ENCODE measurements at regions not wholly inside any gene's neighbourhood (a gene's known extent, or its start where the extent isn't known, plus 50 kb on each side); places are given as distances from the start of the nearest gene placed in this dataset.

GRCh38 chr2:8078705-8079104, 603.2 kb upstream of the ID2 start:
- ATAC-seq (no peak), FAIRE-seq (no peak), DNase-seq (ENCODE audit: extremely low read depth in 1 of 4, low spot score in 3 of 4) (no peak)
- CTCF ChIA-PET (ENCODE audit: low intra/inter-chr PET ratio): no interaction called here
- no peak overlapping the region for H2AFZ ChIP-seq (ENCODE audit: low read depth, low read length)
- POLR2A ChIA-PET: interaction anchor here (0.6 kb wide), 1 partner anchor 514 kb away, joined by 3 read pairs; no protein-coding TSS in a partner anchor
- WGBS (ENCODE audit: insufficient coverage, low coverage, missing lambda C conversion rate): 0% methylated on average over 2 of the region's 2 CpGs
- no TSS peak for BruUV-seq (replicated peaks)
- H3K36me3 ChIP-seq (ENCODE audit: control insufficient read depth, insufficient read depth, low read length): no peaks in the 10 kb centered on the region
- no peak overlapping the region for H3K9ac ChIP-seq (ENCODE audit: insufficient read depth in 1 of 2, low read depth in 2 of 2, low read length in 2 of 2)
- H3K4me2 ChIP-seq (ENCODE audit: insufficient read depth, low read length): no peak overlapping the region
- 0 out of 5 replicates have a peak, but pooled peaks cover 0 to 13% of the 10 kb centered on the region in 2 experiments for H3K27me3 ChIP-seq (ENCODE audit: control insufficient read depth in 2 of 2, insufficient read depth in 2 of 2, low read length in 2 of 2)
- in situ Hi-C loops (cut with MboI): no loop called here
- intact Hi-C loops (cut with micrococcal nuclease): no loop called here
- H3K9me1 ChIP-seq (ENCODE audit: control insufficient read depth, insufficient read depth, low read length): no peaks in the 10 kb centered on the region
- no peak overlapping the region for H3K4me3 ChIP-seq
- no peaks in the 10 kb centered on the region for H3K9me3 ChIP-seq (replicated peaks; ENCODE audit: control insufficient read depth, insufficient read depth, low read depth, low read length)
- no peaks in the 10 kb centered on the region for H3K4me1 ChIP-seq (replicated peaks in 1 of 2; ENCODE audit: control insufficient read depth in 2 of 2, insufficient read depth in 2 of 2, low read length in 2 of 2)
- H3K27ac ChIP-seq (ENCODE audit: extremely low read depth, low read depth, low read length): no peak overlapping the region
- H4K20me1 ChIP-seq (replicated peaks; ENCODE audit: control insufficient read depth, insufficient read depth, low read length): no peaks in the 10 kb centered on the region
- no peaks in the 10 kb centered on the region for H3K79me2 ChIP-seq (ENCODE audit: control insufficient read depth, insufficient read depth, low read length)
- TF ChIP-seq ZNF79 (CRISPR knock-in tag; IDR thresholded peaks at IDR 0.05; ENCODE audit: low read depth) (no peak), SAFB2 (IDR thresholded peaks at IDR 0.05; ENCODE audit: borderline replicate concordance, low read depth, low read length, severe bottlenecking) (no peak), ZNF316 (IDR thresholded peaks at IDR 0.05) (peak; percentile 32; the same call in 1 of the 2 replicates)

GRCh38 chr2:8080063-8080462, 601.8 kb upstream of the ID2 start:
- no peaks in the 10 kb centered on the region for H3K4me1 ChIP-seq (replicated peaks in 1 of 2; ENCODE audit: control insufficient read depth in 2 of 2, insufficient read depth in 2 of 2, low read length in 2 of 2)
- H4K20me1 ChIP-seq (replicated peaks; ENCODE audit: control insufficient read depth, insufficient read depth, low read length): no peaks in the 10 kb centered on the region
- no peak for DNase-seq (ENCODE audit: extremely low read depth in 1 of 4, low spot score in 3 of 4)
- ChIA-PET CTCF (ENCODE audit: low intra/inter-chr PET ratio) (no interaction called here), POLR2A (no interaction called here)
- 0 out of 5 replicates have a peak, but pooled peaks cover 0 to 13% of the 10 kb centered on the region in 2 experiments for H3K27me3 ChIP-seq (ENCODE audit: control insufficient read depth in 2 of 2, insufficient read depth in 2 of 2, low read length in 2 of 2)
- in situ Hi-C loops (cut with MboI) (no loop called here), intact Hi-C loops (cut with micrococcal nuclease) (no loop called here)
- no peak overlapping the region for H2AFZ ChIP-seq (ENCODE audit: low read depth, low read length)
- H3K4me3 ChIP-seq: no peak overlapping the region
- FAIRE-seq: no peak
- no TSS peak for BruUV-seq (replicated peaks)
- no peak overlapping the region for H3K9ac ChIP-seq (ENCODE audit: insufficient read depth in 1 of 2, low read depth in 2 of 2, low read length in 2 of 2)
- H3K4me2 ChIP-seq (ENCODE audit: insufficient read depth, low read length): no peak overlapping the region
- no peaks in the 10 kb centered on the region for H3K9me1 ChIP-seq (ENCODE audit: control insufficient read depth, insufficient read depth, low read length)
- H3K36me3 ChIP-seq (ENCODE audit: control insufficient read depth, insufficient read depth, low read length): no peaks in the 10 kb centered on the region
- H3K79me2 ChIP-seq (ENCODE audit: control insufficient read depth, insufficient read depth, low read length): no peaks in the 10 kb centered on the region
- H3K9me3 ChIP-seq (replicated peaks; ENCODE audit: control insufficient read depth, insufficient read depth, low read depth, low read length): no peaks in the 10 kb centered on the region
- no peak overlapping the region for H3K27ac ChIP-seq (ENCODE audit: extremely low read depth, low read depth, low read length)
- no peak for ATAC-seq
- TF ChIP-seq SMARCA4 (IDR thresholded peaks at IDR 0.05) (no peak), THRB (CRISPR knock-in tag; conservative IDR thresholded peaks at IDR 0.05) (no peak), ZNF277 (CRISPR knock-in tag; IDR thresholded peaks at IDR 0.05; ENCODE audit: borderline replicate concordance) (no peak), ZNF655 (CRISPR knock-in tag; IDR thresholded peaks at IDR 0.05) (no peak)
- TF ChIP-seq, protein P1, sequence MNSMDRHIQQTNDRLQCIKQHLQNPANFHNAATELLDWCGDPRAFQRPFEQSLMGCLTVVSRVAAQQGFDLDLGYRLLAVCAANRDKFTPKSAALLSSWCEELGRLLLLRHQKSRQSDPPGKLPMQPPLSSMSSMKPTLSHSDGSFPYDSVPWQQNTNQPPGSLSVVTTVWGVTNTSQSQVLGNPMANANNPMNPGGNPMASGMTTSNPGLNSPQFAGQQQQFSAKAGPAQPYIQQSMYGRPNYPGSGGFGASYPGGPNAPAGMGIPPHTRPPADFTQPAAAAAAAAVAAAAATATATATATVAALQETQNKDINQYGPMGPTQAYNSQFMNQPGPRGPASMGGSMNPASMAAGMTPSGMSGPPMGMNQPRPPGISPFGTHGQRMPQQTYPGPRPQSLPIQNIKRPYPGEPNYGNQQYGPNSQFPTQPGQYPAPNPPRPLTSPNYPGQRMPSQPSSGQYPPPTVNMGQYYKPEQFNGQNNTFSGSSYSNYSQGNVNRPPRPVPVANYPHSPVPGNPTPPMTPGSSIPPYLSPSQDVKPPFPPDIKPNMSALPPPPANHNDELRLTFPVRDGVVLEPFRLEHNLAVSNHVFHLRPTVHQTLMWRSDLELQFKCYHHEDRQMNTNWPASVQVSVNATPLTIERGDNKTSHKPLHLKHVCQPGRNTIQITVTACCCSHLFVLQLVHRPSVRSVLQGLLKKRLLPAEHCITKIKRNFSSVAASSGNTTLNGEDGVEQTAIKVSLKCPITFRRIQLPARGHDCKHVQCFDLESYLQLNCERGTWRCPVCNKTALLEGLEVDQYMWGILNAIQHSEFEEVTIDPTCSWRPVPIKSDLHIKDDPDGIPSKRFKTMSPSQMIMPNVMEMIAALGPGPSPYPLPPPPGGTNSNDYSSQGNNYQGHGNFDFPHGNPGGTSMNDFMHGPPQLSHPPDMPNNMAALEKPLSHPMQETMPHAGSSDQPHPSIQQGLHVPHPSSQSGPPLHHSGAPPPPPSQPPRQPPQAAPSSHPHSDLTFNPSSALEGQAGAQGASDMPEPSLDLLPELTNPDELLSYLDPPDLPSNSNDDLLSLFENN (IDR thresholded peaks at IDR 0.05; ENCODE audit: low read depth in 2 of 2, low read length in 2 of 2): no peak

Data from K562 (cell line).